GM21390 (cell line): ENCODE measurements at regions not wholly inside any gene's neighbourhood (a gene's known extent, or its start where the extent isn't known, plus 50 kb on each side); places are given as distances from the start of the nearest gene placed in this dataset.
A peak's percentile ranks its signal among the peaks of the same experiment; 100 is the strongest.
"Not testable (repeated sequence)": the region's sequence is repeated elsewhere in the genome, so short reads cannot be mapped to it uniquely, and the experiment has no call there.

Source experiments
- ATAC-seq: cut with Tn5 transposase; IDR thresholded peaks from one replicate; pipeline ENCODE4 v1.9.1; 2021; ENCODE audit not compliant: unreplicated experiment

GRCh38 chr1:208682664-208683013 lies 438.5 kb upstream of the PLXNA2 start:
- ATAC-seq, result no peak

GRCh38 chr1:208683141-208683540 lies 439.0 kb upstream of the PLXNA2 start:
- ATAC-seq, result no peak

- no peak for ATAC-seq
Measured at GRCh38 chr1:208684192-208684591, 440.0 kb upstream of the PLXNA2 start.

- ATAC-seq, result no peak
Measured at GRCh38 chr1:208686592-208686991, 442.4 kb upstream of the PLXNA2 start.

- ATAC-seq, result no peak
Measured at GRCh38 chr1:208688656-208689315, 444.6 kb upstream of the PLXNA2 start.

GRCh38 chr1:208691012-208691411 lies 446.8 kb upstream of the PLXNA2 start:
- ATAC-seq, result no peak

GRCh38 chr1:208709981-208710380 lies 465.8 kb upstream of the PLXNA2 start:
- no peak for ATAC-seq

- ATAC-seq, result no peak
Measured at GRCh38 chr1:208714323-208714722, 470.1 kb upstream of the PLXNA2 start.

- ATAC-seq, result no peak
Measured at GRCh38 chr1:208717525-208717924, 473.3 kb upstream of the PLXNA2 start.

- ATAC-seq, result no peak
Measured at GRCh38 chr1:208722592-208722991, 478.4 kb upstream of the PLXNA2 start.

- ATAC-seq, result no peak
Measured at GRCh38 chr1:208724079-208724478, 479.9 kb upstream of the PLXNA2 start.

- ATAC-seq, result no peak
Measured at GRCh38 chr1:208728815-208729214, 484.6 kb upstream of the PLXNA2 start.

GRCh38 chr1:208731981-208732821 lies 488.0 kb upstream of the PLXNA2 start:
- ATAC-seq, result peak; percentile 94

GRCh38 chr1:208737161-208737560 lies 493.0 kb upstream of the PLXNA2 start:
- ATAC-seq, result no peak

GRCh38 chr1:208737922-208738321 lies 493.7 kb upstream of the PLXNA2 start:
- peak; percentile 72 for ATAC-seq

- ATAC-seq, result not testable (repeated sequence)
Measured at GRCh38 chr1:208739636-208740035, 495.5 kb upstream of the PLXNA2 start.

GRCh38 chr1:208741296-208741695 lies 497.1 kb upstream of the PLXNA2 start:
- ATAC-seq, result no peak

- no peak for ATAC-seq
Measured at GRCh38 chr1:208743361-208743760, 499.2 kb upstream of the PLXNA2 start.

- no peak for ATAC-seq
Measured at GRCh38 chr1:208747979-208748378, 503.8 kb upstream of the PLXNA2 start.

GRCh38 chr1:208748387-208749165 lies 504.4 kb upstream of the PLXNA2 start:
- ATAC-seq, result no peak

- ATAC-seq, result no peak
Measured at GRCh38 chr1:208756339-208756981, 512.3 kb upstream of the PLXNA2 start.
